Left lobe of liver (tissue), 2 donors: ENCODE measurements at regions not wholly inside any gene's neighbourhood (a gene's known extent, or its start where the extent isn't known, plus 50 kb on each side); places are given as distances from the start of the nearest gene placed in this dataset.
"Not testable (repeated sequence)": the region's sequence is repeated elsewhere in the genome, so short reads cannot be mapped to it uniquely, and the experiment has no call there.

Experiments
- ATAC-seq: fragments of 200-7000 bp; cut with Tn5 transposase; one replicate; pipeline ENCODE4 v1.9.1; 2020; ENCODE audit warnings: mild to moderate bottlenecking, moderate library complexity
- DNase-seq: peaks from one replicate; pipeline ENCODE4 v3.0.0-alpha.2; 2020; ENCODE audit warnings: low spot score
- donor health status: DM: no; HTN: no; CAD: no; lungs with moderate emphysema.
- donor health status: DM: no; HTN: yes; CAD: no.

GRCh38 chr1:38153778-38154470 lies 107.3 kb upstream of the POU3F1 start:
- no peak for ATAC-seq
- no peak for DNase-seq

GRCh38 chr1:38153066-38153777 lies 106.6 kb upstream of the POU3F1 start:
- no peak for ATAC-seq
- DNase-seq, result no peak

GRCh38 chr1:38152351-38153065 lies 105.9 kb upstream of the POU3F1 start:
- ATAC-seq (peak; percentile 94), DNase-seq (no peak)

- DNase-seq (no peak), ATAC-seq (no peak)
These were observed 104.8 kb upstream of the POU3F1 start for GRCh38 chr1:38151399-38151798.

GRCh38 chr1:38146079-38146478 lies 99.5 kb upstream of the POU3F1 start:
- ATAC-seq, DNase-seq: not testable (repeated sequence)

- DNase-seq (no peak), ATAC-seq (no peak)
These were observed 96.0 kb upstream of the POU3F1 start for GRCh38 chr1:38142606-38143005.

GRCh38 chr1:38141483-38141882 lies 94.9 kb upstream of the POU3F1 start:
- no peak for DNase-seq
- ATAC-seq, result no peak

GRCh38 chr1:38139738-38140487 lies 93.3 kb upstream of the POU3F1 start:
- ATAC-seq (no peak), DNase-seq (no peak)

GRCh38 chr1:38138498-38139233 lies 92.1 kb upstream of the POU3F1 start:
- DNase-seq (peak; percentile 64), ATAC-seq (peak; percentile 85)

GRCh38 chr1:38137164-38137563 lies 90.6 kb upstream of the POU3F1 start:
- ATAC-seq (no peak), DNase-seq (no peak)

- DNase-seq, result no peak
- no peak for ATAC-seq
These were observed 89.2 kb upstream of the POU3F1 start for GRCh38 chr1:38135625-38136414.

GRCh38 chr1:38134294-38134755 lies 87.7 kb upstream of the POU3F1 start:
- DNase-seq, result no peak
- ATAC-seq, result no peak

GRCh38 chr1:38133756-38134155 lies 87.2 kb upstream of the POU3F1 start:
- ATAC-seq, result no peak
- no peak for DNase-seq

- no peak for DNase-seq
- ATAC-seq, result no peak
These were observed 86.7 kb upstream of the POU3F1 start for GRCh38 chr1:38133304-38133703.

- ATAC-seq, result no peak
- DNase-seq, result no peak
These were observed 86.1 kb upstream of the POU3F1 start for GRCh38 chr1:38132681-38133080.

- ATAC-seq (no peak), DNase-seq (no peak)
These were observed 84.5 kb upstream of the POU3F1 start for GRCh38 chr1:38131024-38131585.

- DNase-seq, result no peak
- ATAC-seq, result no peak
These were observed 83.4 kb upstream of the POU3F1 start for GRCh38 chr1:38129971-38130370.

GRCh38 chr1:38129473-38129872 lies 82.9 kb upstream of the POU3F1 start:
- DNase-seq, result no peak

GRCh38 chr1:38128926-38129453 lies 82.4 kb upstream of the POU3F1 start:
- DNase-seq (no peak), ATAC-seq (no peak)

More at GRCh38 chr1:38129473-38129872, 82.9 kb upstream of the POU3F1 start:
- ATAC-seq, result no peak
